NT2/D1 (cell line): ENCODE measurements at regions not wholly inside any gene's neighbourhood (a gene's known extent, or its start where the extent isn't known, plus 50 kb on each side); places are given as distances from the start of the nearest gene placed in this dataset.

Source experiments
- SUZ12 ChIP-seq: IDR thresholded peaks from 2 replicates; pipeline ENCODE4 v1.6.1; 2011; ENCODE audit not compliant: insufficient read length, insufficient read depth; ENCODE audit errors: extremely low read depth
- YY1 ChIP-seq: IDR thresholded peaks from 2 replicates; pipeline ENCODE4 v1.6.1; 2011; ENCODE audit not compliant: insufficient read length, insufficient read depth
- ZNF274 ChIP-seq: IDR thresholded peaks from 2 replicates; pipeline ENCODE4 v1.6.1; 2011; ENCODE audit warnings: mild to moderate bottlenecking, low read depth, low read length

DNA sequence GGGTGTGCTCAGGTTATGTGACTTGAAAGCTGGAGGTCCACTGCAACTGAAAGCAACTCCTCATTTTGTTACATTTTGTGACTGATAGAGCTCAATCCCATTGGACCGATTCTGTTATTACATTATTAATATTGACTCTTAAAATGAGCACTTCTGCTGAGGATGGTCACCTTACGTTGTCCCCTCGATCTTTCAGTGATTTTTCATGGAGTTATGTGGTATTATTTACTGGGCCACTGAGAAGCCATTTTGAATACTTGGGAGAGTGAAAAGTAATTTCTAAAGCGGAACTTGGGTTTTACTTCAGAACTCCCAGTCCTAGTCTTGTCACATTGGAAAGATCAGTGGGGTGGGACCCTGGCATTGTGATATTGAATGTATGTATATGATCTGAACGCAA lies 96.3 kb upstream of the FAM180A start:
- TF ChIP-seq YY1 = no peak
- no peak for TF ChIP-seq ZNF274
- TF ChIP-seq SUZ12 = no peak
